Nephron progenitor cell (in vitro differentiated cells): ENCODE measurements at regions not wholly inside any gene's neighbourhood (a gene's known extent, or its start where the extent isn't known, plus 50 kb on each side); places are given as distances from the start of the nearest gene placed in this dataset.

Source experiments
- DNase-seq: peaks from one replicate; pipeline ENCODE4 v3.0.0; 2021
- H3K27ac Mint-ChIP-seq: 2 replicates; pipeline ENCODE4 v1.8.0; 2021; ENCODE audit warnings: mild to moderate bottlenecking, moderate library complexity, mixed read lengths
- H3K27me3 Mint-ChIP-seq: 2 replicates; pipeline ENCODE4 v1.8.0; 2021; ENCODE audit warnings: mild to moderate bottlenecking, low read depth, mixed read lengths; ENCODE audit not compliant: poor library complexity
- H3K36me3 Mint-ChIP-seq: 2 replicates; pipeline ENCODE4 v1.8.0; 2021; ENCODE audit warnings: low read depth, mixed read lengths
- H3K4me1 Mint-ChIP-seq: 2 replicates; pipeline ENCODE4 v1.8.0; 2021; ENCODE audit warnings: mixed read lengths
- H3K4me3 Mint-ChIP-seq: 2 replicates; pipeline ENCODE4 v1.8.0; 2021; ENCODE audit warnings: mild to moderate bottlenecking, moderate library complexity, mixed read lengths
- H3K9me3 Mint-ChIP-seq: 2 replicates; pipeline ENCODE4 v1.8.0; 2021; ENCODE audit warnings: mild to moderate bottlenecking, moderate library complexity, mixed read lengths
- TF ChIP-seq, protein P1 (sequence below): fragments of 200-600 bp; sonication (generic); IDR thresholded peaks from 2 replicates; pipeline ENCODE4 v1.5.0; 2021; ENCODE audit warnings: antibody characterized with exemption

DNA sequence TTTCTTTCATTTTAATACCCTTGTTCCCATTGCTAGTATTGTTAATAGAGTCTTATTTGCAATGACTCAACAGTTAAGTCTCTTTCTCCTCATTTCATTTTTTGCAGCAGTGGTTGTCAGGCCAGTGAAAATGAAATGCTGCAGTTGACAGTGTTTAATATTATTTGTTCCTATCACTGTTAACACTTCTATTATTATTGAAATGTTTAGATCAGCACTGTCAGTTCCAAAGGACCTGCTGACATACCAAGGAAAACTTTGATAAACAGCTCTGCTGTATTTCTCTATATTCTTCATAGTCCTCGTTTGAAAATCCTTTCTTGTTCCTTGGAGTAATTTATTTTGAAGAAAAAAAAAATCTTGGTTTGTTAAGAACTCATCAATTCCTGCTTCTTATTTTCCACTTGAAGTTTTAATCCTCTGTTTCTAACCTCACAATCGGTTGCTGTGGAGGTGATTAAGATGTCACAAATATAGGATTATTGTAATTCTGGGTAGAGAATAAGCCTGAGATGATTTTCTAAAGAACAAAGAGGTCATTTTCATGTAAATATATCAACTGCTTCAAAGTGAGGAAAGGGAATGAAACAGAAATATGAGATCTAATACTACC is 1065.9 kb upstream of the CITED2 start:
- Mint-ChIP-seq H3K4me3 (no peak overlapping the region), H3K9me3 (peaks cover 10% of the 10 kb centered on the region), H3K27me3 (no peaks in the 10 kb centered on the region), H3K36me3 (peaks cover 14% of the 10 kb centered on the region), H3K27ac (peak overlapping the region; percentile 30), H3K4me1 (peaks cover 58% of the 10 kb centered on the region)
- DNase-seq, result no peak
- TF ChIP-seq, protein P1, sequence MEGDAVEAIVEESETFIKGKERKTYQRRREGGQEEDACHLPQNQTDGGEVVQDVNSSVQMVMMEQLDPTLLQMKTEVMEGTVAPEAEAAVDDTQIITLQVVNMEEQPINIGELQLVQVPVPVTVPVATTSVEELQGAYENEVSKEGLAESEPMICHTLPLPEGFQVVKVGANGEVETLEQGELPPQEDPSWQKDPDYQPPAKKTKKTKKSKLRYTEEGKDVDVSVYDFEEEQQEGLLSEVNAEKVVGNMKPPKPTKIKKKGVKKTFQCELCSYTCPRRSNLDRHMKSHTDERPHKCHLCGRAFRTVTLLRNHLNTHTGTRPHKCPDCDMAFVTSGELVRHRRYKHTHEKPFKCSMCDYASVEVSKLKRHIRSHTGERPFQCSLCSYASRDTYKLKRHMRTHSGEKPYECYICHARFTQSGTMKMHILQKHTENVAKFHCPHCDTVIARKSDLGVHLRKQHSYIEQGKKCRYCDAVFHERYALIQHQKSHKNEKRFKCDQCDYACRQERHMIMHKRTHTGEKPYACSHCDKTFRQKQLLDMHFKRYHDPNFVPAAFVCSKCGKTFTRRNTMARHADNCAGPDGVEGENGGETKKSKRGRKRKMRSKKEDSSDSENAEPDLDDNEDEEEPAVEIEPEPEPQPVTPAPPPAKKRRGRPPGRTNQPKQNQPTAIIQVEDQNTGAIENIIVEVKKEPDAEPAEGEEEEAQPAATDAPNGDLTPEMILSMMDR, result no peak

DNA sequence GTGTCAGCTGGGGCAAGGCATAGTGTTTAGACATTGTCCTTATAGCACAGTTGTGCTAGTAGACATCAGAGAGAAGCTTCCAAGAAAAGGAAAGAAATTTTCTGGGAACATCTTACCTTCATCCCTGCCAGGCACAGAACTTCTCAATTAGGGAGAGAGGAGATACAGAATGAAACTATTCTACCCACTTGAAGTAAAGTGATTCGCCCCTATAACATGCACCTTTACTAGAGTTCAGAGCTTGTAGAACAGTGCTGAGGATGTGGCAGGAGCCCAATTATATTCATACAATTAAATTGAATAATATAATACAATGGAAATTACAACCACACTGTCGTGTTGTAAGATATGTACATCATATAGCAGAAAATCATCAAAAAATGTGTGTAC is 1063.9 kb upstream of the CITED2 start:
- H3K27me3 Mint-ChIP-seq, result no peaks in the 10 kb centered on the region
- H3K4me1 Mint-ChIP-seq, result peaks cover 58% of the 10 kb centered on the region
- peaks cover 30% of the 10 kb centered on the region for H3K9me3 Mint-ChIP-seq
- peaks cover 30% of the 10 kb centered on the region for H3K36me3 Mint-ChIP-seq
- TF ChIP-seq, protein P1, result no peak
- peak overlapping the region; percentile 49 for H3K27ac Mint-ChIP-seq
- no peak for DNase-seq
- peak overlapping the region; percentile 24 for H3K4me3 Mint-ChIP-seq

DNA sequence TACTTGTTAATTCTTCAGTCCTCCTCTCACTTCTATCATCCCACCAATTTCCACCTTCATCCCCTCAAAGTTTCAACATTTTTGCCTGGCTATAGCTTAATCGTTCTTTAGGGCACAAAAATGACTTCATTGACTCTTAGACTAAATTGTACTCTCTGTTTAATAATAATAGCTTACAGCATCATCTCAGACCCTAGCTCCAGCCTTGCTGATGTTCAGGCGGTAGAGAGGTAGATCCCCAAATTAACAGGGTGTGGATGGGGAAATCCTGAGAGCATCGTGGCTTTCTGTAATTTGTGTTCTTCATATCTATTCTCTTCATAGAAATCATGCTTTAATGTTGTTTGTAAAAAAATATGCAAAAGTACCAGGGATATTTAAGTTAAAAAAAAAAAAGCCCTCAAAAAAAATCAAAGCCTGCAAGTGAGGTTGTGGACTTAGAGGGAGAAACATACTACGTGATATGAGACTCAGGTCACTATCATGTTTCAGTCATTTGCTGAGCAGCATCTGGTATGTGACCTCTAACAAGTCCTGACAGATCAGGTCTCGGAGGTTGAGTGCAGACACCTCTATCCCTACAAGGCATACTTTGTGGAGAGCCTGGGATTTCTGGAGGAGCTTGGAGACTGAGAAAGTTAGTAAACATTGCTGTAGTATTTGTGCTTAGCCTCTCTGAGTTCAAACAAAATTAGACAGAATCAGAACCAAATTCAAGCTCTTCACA is 1063.3 kb upstream of the CITED2 start:
- Mint-ChIP-seq H3K27ac (peak overlapping the region; percentile 49), H3K9me3 (peaks cover 35% of the 10 kb centered on the region), H3K4me1 (peaks cover 58% of the 10 kb centered on the region), H3K36me3 (peaks cover 36% of the 10 kb centered on the region), H3K4me3 (peak overlapping the region; percentile 24), H3K27me3 (no peaks in the 10 kb centered on the region)
- DNase-seq, result peak; percentile 10
- TF ChIP-seq, protein P1, result no peak

DNA sequence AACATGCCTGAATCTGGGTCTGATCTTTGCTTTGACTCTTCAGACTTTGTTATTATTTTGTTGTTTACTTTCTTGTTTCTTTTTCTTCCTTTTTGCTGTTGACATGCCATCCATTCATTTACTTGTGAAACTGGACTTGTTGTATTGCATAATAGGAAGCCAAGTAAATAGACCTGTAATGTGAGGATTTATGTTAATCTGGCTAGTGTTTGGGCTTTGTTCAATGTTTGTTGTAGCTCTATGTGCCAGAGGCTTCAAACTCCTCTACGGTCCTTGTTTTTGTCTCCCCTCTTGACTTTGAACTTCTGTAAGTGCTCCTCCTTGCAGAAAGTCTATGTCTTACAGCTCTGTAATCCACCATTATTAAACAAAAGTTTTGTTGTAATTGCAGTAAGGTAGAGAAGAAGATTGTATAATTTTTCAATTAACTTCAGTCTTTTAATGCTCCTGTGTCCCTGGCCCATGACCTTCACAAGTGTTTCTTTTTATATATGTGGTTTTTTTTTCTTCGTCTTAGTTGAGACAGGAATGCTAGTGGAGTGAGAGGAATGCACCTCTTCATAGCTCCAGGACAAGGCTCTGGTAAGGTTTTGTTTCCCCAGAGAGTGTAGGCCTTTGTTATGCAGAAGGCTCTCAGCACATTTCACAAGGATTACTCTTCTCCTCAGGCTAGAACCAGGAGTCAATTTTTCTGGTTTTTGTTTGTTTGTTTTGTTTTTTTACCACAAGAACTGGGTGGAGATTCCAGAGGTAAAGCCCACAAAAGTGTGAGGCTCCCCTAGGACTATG is 1061.8 kb upstream of the CITED2 start:
- Mint-ChIP-seq H3K9me3 (peaks cover 45% of the 10 kb centered on the region), H3K4me1 (peaks cover 47% of the 10 kb centered on the region), H3K36me3 (peaks cover 43% of the 10 kb centered on the region), H3K4me3 (no peak overlapping the region), H3K27ac (peak overlapping the region; percentile 80), H3K27me3 (no peaks in the 10 kb centered on the region)
- TF ChIP-seq, protein P1, result no peak
- no peak for DNase-seq

DNA sequence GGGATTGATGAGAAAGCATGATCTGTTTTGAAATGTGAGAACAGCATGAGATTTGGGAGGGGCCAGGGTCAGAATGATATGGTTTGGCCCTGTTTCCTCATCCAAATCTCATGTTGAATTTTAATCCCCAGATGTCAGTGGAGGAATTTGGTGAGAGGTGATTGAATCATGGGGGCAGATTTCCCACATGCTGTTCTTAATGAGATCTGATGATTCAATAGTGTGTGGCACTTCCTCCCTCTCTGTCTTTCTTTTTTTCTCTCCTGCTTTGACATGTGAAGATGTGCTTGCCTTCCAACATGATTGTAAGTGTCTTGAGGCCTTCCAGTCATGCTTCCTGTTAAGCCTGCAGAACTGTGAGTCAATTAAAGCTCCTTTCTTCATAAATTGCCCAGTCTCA is 1060.3 kb upstream of the CITED2 start:
- Mint-ChIP-seq H3K9me3 (peaks cover 45% of the 10 kb centered on the region), H3K4me3 (no peak overlapping the region), H3K4me1 (peaks cover 32% of the 10 kb centered on the region), H3K27ac (no peak overlapping the region), H3K36me3 (peaks cover 43% of the 10 kb centered on the region), H3K27me3 (no peaks in the 10 kb centered on the region)
- TF ChIP-seq, protein P1, result no peak
- DNase-seq, result no peak
